ENCODE measurements at regions not wholly inside any gene's neighbourhood (a gene's known extent, or its start where the extent isn't known, plus 50 kb on each side); places are given as distances from the start of the nearest gene placed in this dataset.
A peak's percentile ranks its signal among the peaks of the same experiment; 100 is the strongest.

DNA sequence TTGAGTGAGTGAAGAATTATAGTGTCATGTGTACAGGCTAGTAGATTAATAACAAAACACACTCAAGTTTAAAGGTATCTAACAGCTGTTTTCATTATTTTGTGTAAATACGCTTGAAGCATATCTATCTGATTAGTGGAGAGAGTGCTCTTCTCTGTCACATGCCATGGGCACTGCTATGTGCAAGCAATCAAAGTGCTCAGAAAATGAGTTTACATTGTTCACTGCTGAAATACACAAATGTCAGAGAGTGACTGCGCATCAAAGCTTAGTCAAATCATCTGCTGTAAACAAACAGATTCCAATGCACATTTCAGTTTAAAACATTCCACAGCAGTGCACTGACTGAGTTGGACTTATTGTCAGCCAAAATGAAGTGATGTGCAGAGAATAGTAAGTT, 423.4 kb downstream of the ZEB2 start:
- DNase-seq (ENCODE audit: low read depth, low spot score): no peak
- H3K27ac ChIP-seq: no peak overlapping the region

DNA sequence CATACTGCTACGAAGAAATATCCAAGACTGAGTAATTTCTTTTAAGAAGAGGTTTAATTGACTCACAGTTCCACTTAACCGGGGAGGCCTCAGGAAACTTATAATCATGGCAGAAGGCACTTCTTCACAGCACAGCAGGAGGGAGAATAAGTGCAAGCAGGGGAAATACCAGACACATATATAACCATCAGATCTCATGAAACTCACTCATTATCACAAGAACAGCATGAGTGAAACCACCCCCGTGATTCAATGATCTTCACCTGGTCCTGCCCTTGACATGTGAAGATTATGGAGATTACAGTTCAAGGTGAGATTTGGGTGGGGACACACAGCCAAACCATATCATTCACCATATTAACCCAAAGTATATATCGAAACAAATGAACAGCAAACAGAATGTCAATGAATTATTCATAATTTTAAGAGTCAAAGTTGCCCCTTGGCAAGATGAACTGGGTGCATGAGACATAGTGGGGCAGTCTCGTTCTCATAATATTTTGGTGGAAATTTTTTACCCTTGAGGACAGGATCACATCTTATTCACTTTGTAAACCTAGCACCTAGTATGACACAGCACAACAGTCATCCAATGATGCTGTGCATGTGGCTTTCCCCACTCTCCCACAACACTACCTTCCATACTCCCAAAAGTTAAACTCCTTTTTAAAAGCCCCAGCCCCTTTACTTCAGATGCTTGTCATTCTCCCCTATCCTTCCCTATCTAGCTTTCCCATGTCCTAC, 425.3 kb downstream of the ZEB2 start:
- no peak for DNase-seq (ENCODE audit: low read depth, low spot score)
- no peak overlapping the region for H3K27ac ChIP-seq

DNA sequence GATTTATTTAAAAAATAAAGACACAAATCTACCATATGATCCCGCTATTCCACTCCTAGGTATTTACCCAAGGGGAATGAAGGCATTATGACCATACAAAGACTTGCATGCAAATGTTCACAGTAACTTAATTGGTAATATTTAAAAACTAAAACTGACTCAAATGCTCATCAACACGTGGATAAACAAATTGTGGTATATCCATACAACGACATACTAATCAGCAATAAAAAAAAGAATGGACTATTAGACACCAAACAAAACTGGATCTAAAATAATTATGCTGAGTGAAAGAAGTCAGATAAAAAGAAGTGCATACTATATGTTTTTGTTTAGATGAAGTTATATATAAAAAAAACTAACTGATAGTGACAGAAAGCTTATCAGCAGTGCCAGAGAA, 428.3 kb downstream of the ZEB2 start:
- H3K27ac ChIP-seq: no peak overlapping the region
- DNase-seq (ENCODE audit: low read depth, low spot score): no peak

DNA sequence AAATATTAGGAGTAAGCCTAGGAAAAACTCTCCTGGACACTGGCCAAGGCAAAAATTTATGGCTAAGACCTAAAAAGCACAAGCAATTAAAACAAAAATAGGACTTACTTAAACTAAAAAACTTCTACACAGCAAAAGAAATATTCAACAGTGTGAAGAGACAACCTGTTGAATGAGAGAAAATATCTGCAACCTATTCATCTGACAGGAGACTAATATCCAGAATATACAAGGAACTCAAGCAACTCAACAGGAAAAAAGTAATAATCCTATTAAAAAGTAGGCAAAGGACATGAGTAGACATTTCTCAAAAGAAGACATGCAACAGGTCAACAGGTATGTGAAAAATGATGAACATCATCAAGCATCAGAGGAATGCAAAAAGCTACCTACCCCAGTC, 431.1 kb downstream of the ZEB2 start:
- no peak for DNase-seq (ENCODE audit: low read depth, low spot score)
- H3K27ac ChIP-seq: no peak overlapping the region

DNA sequence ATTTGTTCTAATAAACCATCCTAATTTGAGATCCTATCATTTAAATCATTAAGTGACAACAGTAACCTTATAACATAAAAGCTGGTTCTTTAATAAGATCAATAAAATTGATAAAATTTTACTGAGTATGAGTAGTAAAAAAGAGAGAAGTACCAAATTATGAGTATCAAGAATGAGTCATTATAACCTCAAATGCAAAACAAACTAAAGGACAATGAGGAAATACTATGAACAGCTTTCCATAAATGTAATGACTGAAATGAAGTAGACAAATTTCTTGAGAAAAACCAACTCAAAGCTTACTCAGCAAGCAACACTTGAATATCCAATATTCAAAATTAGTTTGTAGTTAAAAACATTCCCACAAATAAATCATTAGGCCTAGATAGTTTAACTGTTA, 433.0 kb downstream of the ZEB2 start:
- DNase-seq (ENCODE audit: low read depth, low spot score): no peak
- H3K27ac ChIP-seq: no peak overlapping the region

DNA sequence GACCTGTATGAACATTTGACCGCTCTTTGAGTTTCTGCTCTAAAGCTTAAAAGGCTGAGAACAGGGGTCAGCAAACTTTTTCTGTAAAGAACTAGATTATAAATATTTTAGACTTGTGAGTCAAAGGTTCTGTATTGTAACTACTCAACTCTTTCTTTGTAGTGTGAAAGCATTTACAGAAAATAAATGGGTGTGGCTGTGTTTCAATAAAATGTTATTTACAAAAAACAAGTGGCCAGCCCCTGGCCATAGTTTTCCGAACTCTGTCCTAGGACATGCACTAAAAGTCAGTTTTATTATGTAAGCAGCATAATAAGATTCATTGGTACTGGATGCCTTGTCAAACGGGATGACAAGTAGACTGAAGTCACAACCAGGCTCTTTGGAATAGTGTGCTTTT, 434.9 kb downstream of the ZEB2 start:
- peak overlapping the region; percentile 71 for H3K27ac ChIP-seq
- DNase-seq (ENCODE audit: low read depth, low spot score): no peak

DNA sequence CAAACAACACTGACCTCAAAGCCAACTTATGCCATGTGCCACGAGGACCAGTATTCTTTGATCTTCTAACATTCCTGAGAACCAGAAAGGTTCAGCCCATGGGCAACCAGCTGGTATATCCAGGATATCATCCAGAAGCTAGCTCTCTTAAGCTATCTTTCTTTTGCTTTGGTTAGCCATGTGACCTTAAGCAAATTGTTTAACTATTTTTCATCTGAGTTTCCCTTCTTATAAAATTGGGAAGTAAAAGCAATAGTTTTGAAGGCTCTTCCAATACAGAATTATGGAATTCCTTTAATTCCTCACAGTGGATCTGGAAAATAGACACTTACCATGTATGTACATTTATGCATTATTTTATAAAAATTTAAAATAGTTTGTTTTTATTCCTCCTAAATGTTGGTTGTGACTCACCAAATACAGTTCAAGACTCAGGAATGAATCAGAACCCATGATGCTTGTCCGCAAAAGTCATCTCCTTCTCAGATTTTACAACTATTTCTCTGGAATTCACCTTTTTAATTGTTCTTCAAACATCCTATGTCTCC, 435.7 kb downstream of the ZEB2 start:
- H3K27ac ChIP-seq: peak overlapping the region; percentile 71
- DNase-seq (ENCODE audit: low read depth, low spot score): no peak

DNA sequence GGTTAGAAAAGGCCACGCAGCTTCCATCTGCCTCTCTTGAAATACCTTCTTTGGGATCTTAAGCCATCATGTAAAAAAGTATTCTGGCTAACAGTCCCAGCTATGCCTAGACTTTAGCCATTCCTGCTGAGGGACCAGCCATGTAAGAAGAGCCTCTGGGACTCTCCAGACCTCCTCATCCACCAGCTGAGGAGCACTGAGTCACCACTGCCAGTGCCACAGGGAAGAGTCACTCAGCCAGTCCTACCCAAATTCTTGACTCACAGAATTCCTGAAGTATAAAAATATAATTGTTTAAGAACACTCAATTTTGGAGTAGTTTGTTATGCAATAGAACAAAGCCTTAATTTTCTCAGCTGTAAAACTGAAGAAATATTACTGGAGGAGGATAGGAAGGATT, 436.7 kb downstream of the ZEB2 start:
- H3K27ac ChIP-seq: peak overlapping the region; percentile 71
- DNase-seq (ENCODE audit: low read depth, low spot score): peak; percentile 29

DNA sequence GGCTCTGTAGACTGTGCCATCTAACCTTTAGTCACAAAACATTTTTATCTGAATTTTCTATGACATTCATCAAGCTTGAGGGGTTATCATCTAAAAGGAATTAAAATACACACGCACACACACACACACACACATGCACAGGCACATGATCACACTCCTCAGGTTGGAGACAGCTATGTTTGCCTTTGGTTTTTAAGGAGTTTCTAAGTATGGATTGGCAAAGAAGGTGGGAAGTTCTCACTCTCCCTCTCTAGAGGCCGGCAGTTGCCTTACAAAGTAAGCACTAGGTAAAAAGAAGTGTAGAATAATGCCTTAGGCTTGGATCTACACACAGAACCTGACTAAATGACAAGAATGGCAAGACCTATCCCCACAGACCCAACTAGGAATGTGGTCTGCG, 437.1 kb downstream of the ZEB2 start:
- peak overlapping the region; percentile 71 for H3K27ac ChIP-seq
- no peak for DNase-seq (ENCODE audit: low read depth, low spot score)

DNA sequence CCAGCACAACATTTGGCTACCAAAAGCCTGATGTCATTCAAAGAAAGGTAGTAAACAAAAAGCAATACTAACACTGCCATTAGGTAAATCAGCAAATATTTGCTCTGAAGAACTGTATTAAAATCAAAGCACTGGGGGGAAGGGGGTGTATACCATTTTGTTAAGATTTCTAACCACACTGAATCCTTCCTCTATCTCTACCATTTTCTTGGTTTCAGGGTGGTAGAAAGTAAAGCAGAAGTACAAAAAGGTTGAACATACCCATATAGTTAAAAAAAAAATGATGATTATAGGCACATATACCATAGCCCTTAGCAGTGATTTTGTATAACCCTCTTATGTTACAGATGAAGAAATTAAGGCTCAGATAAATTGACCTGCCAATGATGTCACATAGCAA, 437.6 kb downstream of the ZEB2 start:
- no peak for DNase-seq (ENCODE audit: low read depth, low spot score)
- no peak overlapping the region for H3K27ac ChIP-seq

DNA sequence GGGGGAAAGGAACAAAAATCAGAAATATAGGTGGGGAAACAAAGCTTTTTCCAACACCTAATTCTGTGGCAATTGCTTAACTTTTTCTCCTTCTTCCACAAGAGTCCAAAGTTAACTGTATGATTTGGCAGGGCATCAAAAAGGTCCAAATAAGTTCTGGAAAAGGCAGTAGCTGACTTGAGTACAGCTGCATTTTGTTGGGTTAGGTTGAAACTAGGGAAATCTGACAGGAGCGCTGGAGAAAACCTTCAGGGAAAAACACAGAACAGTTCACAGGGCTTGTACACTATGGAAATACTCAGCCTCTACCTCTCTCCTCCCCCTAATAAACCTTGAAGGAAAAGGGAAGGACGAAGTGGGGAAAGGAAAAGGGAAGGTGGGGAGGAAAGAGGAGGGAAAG, 438.6 kb downstream of the ZEB2 start:
- no peak for DNase-seq (ENCODE audit: low read depth, low spot score)
- H3K27ac ChIP-seq: no peak overlapping the region

DNA sequence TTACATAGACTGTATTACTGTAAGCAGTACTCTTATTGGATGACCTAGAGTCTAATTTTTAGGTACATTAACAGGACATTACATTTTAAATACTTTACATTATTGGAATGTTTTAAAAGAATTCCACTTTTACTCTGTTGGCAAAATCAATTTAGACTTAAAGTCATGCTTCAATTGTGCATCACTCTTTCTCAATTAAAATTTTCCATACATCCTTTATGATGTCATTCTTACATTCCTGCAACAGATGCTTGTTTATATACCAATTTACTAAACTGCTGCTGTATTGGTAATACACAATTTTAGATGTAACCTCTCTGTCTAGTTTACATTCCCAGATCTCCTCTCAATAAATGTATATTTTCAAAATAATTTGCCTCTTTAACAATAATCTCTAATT, 440.1 kb downstream of the ZEB2 start:
- H3K27ac ChIP-seq: no peak overlapping the region
- DNase-seq (ENCODE audit: low read depth, low spot score): no peak

DNA sequence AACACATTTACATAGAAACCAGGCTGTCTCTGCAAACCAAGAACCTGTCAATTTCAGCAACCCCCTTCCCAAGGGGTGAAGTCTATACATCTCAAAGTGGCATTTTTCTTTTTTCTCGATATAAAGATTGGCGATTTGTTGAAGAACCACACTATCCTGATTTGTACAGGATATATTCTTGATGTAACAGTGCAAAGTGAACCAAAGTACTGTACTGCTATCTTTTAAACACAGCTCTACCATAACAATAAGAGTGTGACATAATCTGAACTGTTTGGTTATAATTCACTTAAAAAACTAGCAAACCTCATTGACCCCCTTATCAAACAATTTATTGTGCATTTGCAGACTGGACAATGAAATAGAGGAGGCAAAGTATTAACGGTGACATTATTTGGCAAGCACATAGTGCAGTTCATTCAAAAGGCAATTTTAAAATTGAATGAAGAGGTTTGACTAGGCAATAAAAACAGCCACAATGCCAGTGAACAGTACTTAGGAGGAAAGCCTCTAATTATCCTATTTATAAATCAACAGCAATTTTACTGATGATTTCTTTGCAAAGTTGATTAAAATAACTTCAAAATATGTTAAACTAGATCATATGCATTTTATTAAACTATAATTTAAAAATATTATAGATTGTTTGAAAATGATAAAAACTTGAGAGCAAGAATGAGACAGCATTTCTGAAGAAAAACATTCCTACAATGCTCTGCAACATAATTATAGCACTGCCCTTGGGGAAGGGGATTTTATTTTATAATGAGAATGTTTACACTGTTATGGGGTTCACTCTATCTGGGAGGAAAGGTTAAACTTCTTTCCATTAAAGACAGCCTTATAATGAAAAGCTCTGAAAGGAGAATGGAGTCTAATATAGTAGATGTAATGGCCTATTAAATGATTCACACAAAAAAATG, 440.9 kb downstream of the ZEB2 start:
- H3K27ac ChIP-seq: no peak overlapping the region
- DNase-seq (ENCODE audit: low read depth, low spot score): no peak

DNA sequence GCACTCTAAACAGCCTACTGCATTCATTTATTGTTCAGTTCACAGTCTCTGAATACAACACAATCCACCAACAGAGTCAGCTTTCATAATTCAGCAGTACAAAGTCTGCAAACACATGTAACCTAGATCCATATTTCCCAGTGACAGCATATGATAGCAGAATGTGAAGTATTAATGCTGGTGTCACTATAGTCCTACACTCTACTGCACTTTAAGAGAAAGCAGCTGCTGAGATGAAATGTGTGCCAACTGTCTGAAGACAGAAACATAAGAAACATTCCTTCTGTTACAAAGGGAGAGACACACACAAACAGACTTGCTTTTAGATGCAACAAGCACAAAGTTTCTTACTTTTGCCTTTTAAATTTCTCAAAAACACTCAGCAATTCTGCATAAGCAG, 441.8 kb downstream of the ZEB2 start:
- H3K27ac ChIP-seq: no peak overlapping the region
- no peak for DNase-seq (ENCODE audit: low read depth, low spot score)

DNA sequence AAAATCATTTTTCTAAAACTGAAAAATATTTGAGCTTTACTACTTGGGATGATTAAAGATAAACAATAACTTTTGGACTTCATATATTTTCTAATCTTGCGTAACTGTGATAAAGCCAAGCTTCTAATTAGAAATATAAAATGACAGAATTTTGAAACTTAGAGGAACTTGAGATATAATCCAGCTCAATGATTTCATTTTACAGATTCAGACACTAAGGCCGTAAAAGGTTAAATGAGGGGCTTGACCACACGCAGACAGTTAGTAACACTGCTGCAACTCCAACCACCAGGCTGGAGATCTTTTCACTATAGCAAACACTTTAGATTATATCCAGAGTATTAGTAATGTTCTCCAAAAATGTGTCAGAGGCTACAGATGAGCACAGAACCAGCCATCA, 445.5 kb downstream of the ZEB2 start:
- DNase-seq (ENCODE audit: low read depth, low spot score): no peak

DNA sequence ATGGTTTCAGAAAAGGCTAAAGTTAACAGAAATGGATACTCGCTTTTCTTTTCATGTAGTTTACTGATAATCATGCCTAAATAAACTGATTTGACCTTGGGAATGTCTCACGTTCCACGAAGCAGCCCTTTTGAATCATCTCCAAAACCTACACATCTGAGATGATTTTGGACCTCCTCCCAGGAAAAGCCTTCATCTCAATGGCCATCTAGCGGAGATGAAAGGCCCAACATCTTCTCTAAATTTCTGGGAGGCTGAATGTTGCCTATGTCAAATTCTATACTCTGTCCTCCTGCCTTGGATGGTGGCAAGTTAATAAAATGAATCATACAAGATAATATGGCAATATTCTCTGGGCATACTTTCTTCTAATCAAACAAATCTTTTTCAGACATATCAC, 448.5 kb downstream of the ZEB2 start:
- no peak for DNase-seq (ENCODE audit: low read depth, low spot score)
- no peak overlapping the region for H3K27ac ChIP-seq

More for the DNA sequence above, 445.5 kb downstream of the ZEB2 start:
- no peak overlapping the region for H3K27ac ChIP-seq

DNA sequence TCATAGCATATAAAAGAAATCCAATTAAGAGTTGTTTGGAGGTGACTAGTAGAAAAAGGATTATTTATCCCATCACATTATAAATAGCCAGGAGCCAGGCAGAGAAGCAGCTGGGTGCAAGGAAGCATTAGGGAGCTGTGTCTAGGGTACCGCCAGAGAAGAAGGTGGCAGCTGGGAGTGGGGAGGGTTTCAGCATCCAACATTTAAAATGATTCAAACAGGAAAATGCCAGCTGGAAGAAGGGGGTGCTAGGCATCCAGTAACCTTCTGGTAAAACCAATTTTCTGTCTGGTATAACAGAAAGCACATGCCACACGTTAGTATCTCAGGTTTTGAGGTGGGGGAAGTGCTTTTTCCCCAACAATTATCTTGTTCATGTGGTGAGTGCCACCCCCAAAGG, 452.4 kb downstream of the ZEB2 start:
- no peak for DNase-seq (ENCODE audit: low read depth, low spot score)
- no peak overlapping the region for H3K27ac ChIP-seq

DNA sequence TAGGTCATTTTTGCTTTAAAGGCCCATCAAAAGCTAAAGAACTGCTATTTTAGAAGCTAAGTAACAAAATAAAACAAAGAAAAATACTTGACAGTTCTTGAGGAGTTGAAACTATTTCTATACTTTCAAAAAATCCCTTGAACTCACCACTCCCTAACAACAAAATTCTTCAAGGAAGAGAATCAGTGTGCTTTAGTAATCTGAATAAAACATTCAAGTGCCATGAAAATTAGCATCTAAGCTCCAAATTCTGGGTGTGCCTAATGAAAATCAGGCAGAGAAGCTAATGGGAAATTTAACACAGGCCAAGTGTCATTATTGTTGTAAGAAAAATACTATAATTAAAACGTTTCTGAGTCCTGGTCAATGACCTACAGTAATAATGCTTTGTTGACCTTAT, 456.3 kb downstream of the ZEB2 start:
- no peak overlapping the region for H3K27ac ChIP-seq
- no peak for DNase-seq (ENCODE audit: low read depth, low spot score)

DNA sequence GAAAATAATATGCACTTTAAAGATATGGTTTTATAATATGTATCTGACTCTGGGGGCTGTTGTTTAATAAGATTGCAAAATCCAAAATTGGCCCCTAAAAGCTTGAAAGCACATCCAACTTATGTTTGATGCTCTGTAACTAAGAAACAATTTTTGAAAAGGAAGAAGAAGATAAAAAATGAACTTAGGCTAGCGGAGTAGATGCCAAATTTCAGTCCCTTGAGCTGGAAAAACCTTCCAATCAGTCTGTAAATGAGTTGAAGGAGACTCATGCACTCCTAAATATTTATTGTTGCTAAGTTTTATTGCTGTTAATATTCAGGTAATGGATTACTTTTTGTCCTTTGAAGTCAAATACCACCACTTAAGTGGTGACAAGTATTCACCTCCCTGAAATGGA, 465.0 kb downstream of the ZEB2 start:
- DNase-seq (ENCODE audit: low read depth, low spot score): no peak
- H3K27ac ChIP-seq: no peak overlapping the region

DNA sequence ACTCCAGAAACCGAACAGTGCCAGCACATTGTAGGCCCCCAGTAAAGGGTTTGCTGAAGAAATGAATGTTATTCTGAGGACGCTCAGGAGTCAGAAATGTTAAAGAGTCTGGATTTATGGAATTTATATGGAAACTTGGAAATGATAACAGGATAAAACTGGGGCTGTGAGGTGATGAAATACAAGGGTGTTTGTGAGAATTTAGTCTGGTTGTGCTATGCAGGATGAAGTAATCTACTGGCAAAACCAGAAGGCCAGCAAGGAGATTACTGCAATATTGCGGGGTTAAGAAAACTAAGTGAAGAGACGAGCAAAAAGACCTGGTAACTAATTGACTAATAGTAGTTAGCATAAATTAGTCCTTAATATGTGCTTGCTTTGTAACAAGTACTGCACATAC, 467.8 kb downstream of the ZEB2 start:
- no peak for DNase-seq (ENCODE audit: low read depth, low spot score)
- no peak overlapping the region for H3K27ac ChIP-seq

DNA sequence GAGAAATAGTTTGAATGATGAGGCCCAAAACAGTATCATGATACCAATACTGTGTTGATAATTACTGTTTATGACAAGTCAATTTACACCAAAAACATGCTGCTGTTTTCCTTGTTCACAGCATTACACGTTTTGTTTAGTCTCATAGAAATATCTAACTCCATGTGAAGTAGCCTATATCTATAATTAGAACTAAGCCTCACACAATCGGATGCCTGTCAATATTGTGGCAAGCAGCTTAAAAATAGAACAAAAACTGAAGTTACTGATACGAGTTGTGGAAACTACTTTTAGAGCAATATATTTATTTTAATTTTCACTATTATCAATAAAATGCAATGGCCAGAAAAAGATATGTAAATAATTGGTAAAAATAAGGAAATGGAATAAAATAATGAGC, 470.8 kb downstream of the ZEB2 start:
- DNase-seq (ENCODE audit: low read depth, low spot score): no peak
- no peak overlapping the region for H3K27ac ChIP-seq
